Transverse colon (tissue), 3 donors: ENCODE measurements at regions not wholly inside any gene's neighbourhood (a gene's known extent, or its start where the extent isn't known, plus 50 kb on each side); places are given as distances from the start of the nearest gene placed in this dataset.

Experiments
- EP300 ChIP-seq: sonication (generic); formaldehyde crosslinking; IDR thresholded peaks from one replicate; pipeline ENCODE4 v1.6.1; 2017; ENCODE audit warnings: antibody characterized with exemption, low read depth
- TF ChIP-seq, protein P1 (sequence below), 5 experiments: fragments of 200-600 bp in 3 of 5; fragments of 450-650 bp in 2 of 5; sonication (generic) in 3 of 5; IDR thresholded peaks; 1 replicate in 2 of 5; 2 replicates in 3 of 5; pipeline ENCODE4 v1.5.1; 2016 to 2017; ENCODE audit warnings: antibody characterized with exemption in 5 of 5, inconsistent platforms in 3 of 5, mild to moderate bottlenecking in 2 of 5, moderate library complexity in 1 of 5

DNA sequence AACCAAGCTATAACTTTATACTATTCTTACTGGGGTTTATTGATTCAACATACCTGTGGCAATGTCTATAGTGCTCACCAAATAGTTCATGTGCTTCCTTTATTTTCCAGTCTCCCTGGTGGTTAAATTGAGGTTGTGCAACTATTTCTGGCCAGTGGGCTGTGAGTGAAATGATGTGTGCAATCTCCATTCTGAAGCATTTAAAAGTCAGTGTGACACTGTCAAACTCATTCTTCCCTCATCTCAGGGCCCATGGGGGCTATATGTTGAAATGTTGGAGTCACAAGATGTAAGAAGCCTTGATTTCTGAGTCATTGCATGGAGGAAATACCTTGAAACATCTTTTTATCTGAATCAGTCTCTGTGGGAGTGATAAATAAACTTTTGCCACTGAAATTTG is 414.3 kb upstream of the RPS6KA3 start:
- TF ChIP-seq, protein P1, sequence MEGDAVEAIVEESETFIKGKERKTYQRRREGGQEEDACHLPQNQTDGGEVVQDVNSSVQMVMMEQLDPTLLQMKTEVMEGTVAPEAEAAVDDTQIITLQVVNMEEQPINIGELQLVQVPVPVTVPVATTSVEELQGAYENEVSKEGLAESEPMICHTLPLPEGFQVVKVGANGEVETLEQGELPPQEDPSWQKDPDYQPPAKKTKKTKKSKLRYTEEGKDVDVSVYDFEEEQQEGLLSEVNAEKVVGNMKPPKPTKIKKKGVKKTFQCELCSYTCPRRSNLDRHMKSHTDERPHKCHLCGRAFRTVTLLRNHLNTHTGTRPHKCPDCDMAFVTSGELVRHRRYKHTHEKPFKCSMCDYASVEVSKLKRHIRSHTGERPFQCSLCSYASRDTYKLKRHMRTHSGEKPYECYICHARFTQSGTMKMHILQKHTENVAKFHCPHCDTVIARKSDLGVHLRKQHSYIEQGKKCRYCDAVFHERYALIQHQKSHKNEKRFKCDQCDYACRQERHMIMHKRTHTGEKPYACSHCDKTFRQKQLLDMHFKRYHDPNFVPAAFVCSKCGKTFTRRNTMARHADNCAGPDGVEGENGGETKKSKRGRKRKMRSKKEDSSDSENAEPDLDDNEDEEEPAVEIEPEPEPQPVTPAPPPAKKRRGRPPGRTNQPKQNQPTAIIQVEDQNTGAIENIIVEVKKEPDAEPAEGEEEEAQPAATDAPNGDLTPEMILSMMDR (IDR thresholded peaks at IDR 0.05): no peak
- TF ChIP-seq EP300: no peak
